ENCODE measurements at regions not wholly inside any gene's neighbourhood (a gene's known extent, or its start where the extent isn't known, plus 50 kb on each side); places are given as distances from the start of the nearest gene placed in this dataset.

- TF ChIP-seq POLR2A (IDR thresholded peaks at IDR 0.05) (no peak), CTCF (IDR thresholded peaks at IDR 0.05) (no peak), EP300 (IDR thresholded peaks at IDR 0.05) (no peak), POLR2AphosphoS5 (IDR thresholded peaks at IDR 0.05) (no peak)
Measured at GRCh38 chr17:21613071-21613429, 79.3 kb upstream of the KCNJ18 start.

Measured in stomach (tissue), 4 donors.